PC-3 (cell line): ENCODE measurements at regions not wholly inside any gene's neighbourhood (a gene's known extent, or its start where the extent isn't known, plus 50 kb on each side); places are given as distances from the start of the nearest gene placed in this dataset.

Experiments used
- ATAC-seq: fragments of 200-7000 bp; cut with Tn5 transposase; 2 replicates; pipeline ENCODE4 v1.9.1; 2020; ENCODE audit warnings: mild to moderate bottlenecking, moderate library complexity
- BruUV-seq: library from RNA; stranded (reverse); fragments of 400-500 nt; replicated peaks from 2 replicates; lab custom pipeline; 2021; lab: Mats Ljungman, UMichigan
- CTCF ChIA-PET: fragments of 300-600 bp; sonication (Branson Sonifier 250); formaldehyde crosslinking; loops from one replicate; lab custom pipeline; 2022; ENCODE audit warnings: antibody characterized with exemption; lab: Charles Lee
- POLR2A ChIA-PET: fragments of 300-600 bp; sonication (Branson Sonifier 250); formaldehyde crosslinking; loops from one replicate; lab custom pipeline; 2022; ENCODE audit warnings: antibody characterized with exemption; ENCODE audit not compliant: unreplicated experiment; lab: Charles Lee
- DNase-seq: peaks from one replicate; pipeline ENCODE4 v3.0.0-alpha.2; 2015
- H2AFZ ChIP-seq: fragments of 300-600 bp; sonication (generic); 2 replicates; pipeline ENCODE4 v1.6.0; 2016; ENCODE audit warnings: antibody characterized with exemption, low read length
- H3F3A ChIP-seq: fragments of 300-600 bp; sonication (generic); one replicate; pipeline ENCODE4 v1.6.0; 2017; ENCODE audit warnings: antibody characterized with exemption, low read length, control low read depth, mild to moderate bottlenecking; ENCODE audit not compliant: unreplicated experiment
- H3K27ac ChIP-seq: fragments of 300-600 bp; sonication (generic); 2 replicates; pipeline ENCODE4 v1.5.1; 2016; ENCODE audit warnings: mild to moderate bottlenecking, low read length
- H3K27me3 ChIP-seq: fragments of 300-600 bp; sonication (generic); 2 replicates; pipeline ENCODE4 v1.6.1; 2016; ENCODE audit warnings: low read length, mixed read lengths
- H3K36me3 ChIP-seq: fragments of 300-600 bp; sonication (generic); 2 replicates; pipeline ENCODE4 v1.6.1; 2016; ENCODE audit warnings: low read depth, mixed run types, low read length, mixed read lengths
- H3K4me1 ChIP-seq: fragments of 300-600 bp; sonication (generic); 2 replicates; pipeline ENCODE4 v1.5.1; 2016; ENCODE audit warnings: low read length; ENCODE audit not compliant: insufficient read depth
- H3K4me2 ChIP-seq: fragments of 300-600 bp; sonication (generic); 2 replicates; pipeline ENCODE4 v1.6.0; 2016; ENCODE audit warnings: low read length
- H3K4me3 ChIP-seq: fragments of 300-600 bp; sonication (generic); 2 replicates; pipeline ENCODE4 v1.5.1; 2016; ENCODE audit warnings: mild to moderate bottlenecking, low read length, mixed read lengths
- H3K79me2 ChIP-seq: fragments of 300-600 bp; sonication (generic); 2 replicates; pipeline ENCODE4 v1.6.1; 2017; ENCODE audit warnings: low read length, mixed read lengths
- H3K9ac ChIP-seq: fragments of 300-600 bp; sonication (generic); 2 replicates; pipeline ENCODE4 v1.6.0; 2016; ENCODE audit warnings: mild to moderate bottlenecking, low read length
- H3K9me2 ChIP-seq: fragments of 300-600 bp; sonication (generic); replicated peaks from 2 replicates; pipeline ENCODE4 v1.6.1; 2016; ENCODE audit warnings: mixed run types, low read length, mixed read lengths
- H3K9me3 ChIP-seq: fragments of 300-600 bp; sonication (generic); 2 replicates; pipeline ENCODE4 v1.6.1; 2016; ENCODE audit warnings: low read length, mixed read lengths
- H4K20me1 ChIP-seq: fragments of 300-600 bp; sonication (generic); 2 replicates; pipeline ENCODE4 v1.6.1; 2016; ENCODE audit warnings: low read length, mixed read lengths
- EZH2 ChIP-seq: fragments of 300-600 bp; sonication (generic); IDR thresholded peaks from one replicate; pipeline ENCODE4 v1.6.1; 2017; ENCODE audit warnings: antibody characterized with exemption, mild to moderate bottlenecking, low read length; ENCODE audit not compliant: unreplicated experiment
- EZH2phosphoT487 ChIP-seq: fragments of 300-600 bp; sonication (generic); IDR thresholded peaks from 2 replicates; pipeline ENCODE4 v1.6.1; 2018; ENCODE audit warnings: mild to moderate bottlenecking, antibody characterized with exemption, low read length, borderline replicate concordance
- intact Hi-C: fragments of 100-400 bp; cut with micrococcal nuclease; formaldehyde crosslinking; loops from 2 replicates; pipeline ENCODE4 v1.9.0; 2023
- TF ChIP-seq, protein P1 (sequence below): fragments of 300-600 bp; sonication (generic); conservative IDR thresholded peaks from 2 replicates; pipeline ENCODE4 v1.5.1; 2017; ENCODE audit warnings: antibody characterized with exemption, low read depth, mild to moderate bottlenecking, low read length

DNA sequence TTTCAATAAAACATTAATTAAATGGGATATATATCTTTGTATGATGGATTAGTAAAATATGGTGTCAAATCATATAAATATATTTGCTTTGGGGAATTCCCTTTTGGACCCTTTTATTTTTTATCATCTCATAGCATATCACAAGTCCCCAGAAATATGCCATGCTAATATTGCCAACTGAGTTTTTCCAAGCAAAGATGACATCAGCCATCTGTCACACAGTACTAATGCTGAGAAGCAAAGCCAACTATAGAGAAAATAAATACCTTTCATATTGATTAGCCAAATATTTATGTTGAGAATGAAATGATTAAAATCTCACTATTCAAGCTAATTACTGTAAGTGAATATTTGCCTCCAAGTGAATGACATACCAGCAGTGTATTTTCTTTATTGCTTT lies 575.3 kb downstream of the ETV1 start:
- H3K79me2 ChIP-seq: no peaks in the 10 kb centered on the region
- H3K4me2 ChIP-seq: peak overlapping the region; percentile 63
- no peak for ATAC-seq

DNA sequence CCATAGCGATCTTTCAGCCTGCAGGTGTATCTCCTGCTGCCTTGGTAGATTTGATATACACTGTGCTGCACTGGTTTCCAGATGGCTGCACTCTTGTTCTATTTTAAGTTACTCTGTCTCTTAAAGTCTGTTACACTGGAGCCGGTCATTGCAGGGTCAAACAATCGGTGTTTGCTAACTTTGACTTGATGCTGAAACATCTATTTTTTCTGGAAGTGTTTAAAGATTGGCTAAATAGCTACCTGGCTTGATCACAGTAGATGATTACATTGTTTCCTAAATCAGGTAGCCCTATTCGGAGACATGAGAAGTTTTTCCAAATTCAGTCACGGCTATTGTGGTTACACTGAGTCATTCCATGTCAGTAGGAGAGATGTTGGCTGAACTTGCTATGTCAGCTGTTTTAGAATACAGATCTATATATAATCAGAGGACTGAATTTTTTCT lies 574.8 kb downstream of the ETV1 start:
- TF ChIP-seq EZH2phosphoT487 (no peak), EZH2 (no peak)
- TF ChIP-seq, protein P1, sequence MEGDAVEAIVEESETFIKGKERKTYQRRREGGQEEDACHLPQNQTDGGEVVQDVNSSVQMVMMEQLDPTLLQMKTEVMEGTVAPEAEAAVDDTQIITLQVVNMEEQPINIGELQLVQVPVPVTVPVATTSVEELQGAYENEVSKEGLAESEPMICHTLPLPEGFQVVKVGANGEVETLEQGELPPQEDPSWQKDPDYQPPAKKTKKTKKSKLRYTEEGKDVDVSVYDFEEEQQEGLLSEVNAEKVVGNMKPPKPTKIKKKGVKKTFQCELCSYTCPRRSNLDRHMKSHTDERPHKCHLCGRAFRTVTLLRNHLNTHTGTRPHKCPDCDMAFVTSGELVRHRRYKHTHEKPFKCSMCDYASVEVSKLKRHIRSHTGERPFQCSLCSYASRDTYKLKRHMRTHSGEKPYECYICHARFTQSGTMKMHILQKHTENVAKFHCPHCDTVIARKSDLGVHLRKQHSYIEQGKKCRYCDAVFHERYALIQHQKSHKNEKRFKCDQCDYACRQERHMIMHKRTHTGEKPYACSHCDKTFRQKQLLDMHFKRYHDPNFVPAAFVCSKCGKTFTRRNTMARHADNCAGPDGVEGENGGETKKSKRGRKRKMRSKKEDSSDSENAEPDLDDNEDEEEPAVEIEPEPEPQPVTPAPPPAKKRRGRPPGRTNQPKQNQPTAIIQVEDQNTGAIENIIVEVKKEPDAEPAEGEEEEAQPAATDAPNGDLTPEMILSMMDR: no peak
- peak; percentile 92 for DNase-seq
- Histone ChIP-seq H3K9me3 (0 out of 2 replicates have a peak, but pooled peaks cover 6% of the 10 kb centered on the region), H3F3A (no peaks in the 10 kb centered on the region), H3K27ac (0 out of 2 replicates have a peak overlapping the region, but pooled peaks have one; percentile 4), H3K9ac (no peak overlapping the region), H3K9me2 (no peaks in the 10 kb centered on the region), H4K20me1 (no peaks in the 10 kb centered on the region), H3K36me3 (no peaks in the 10 kb centered on the region), H3K4me3 (peak overlapping the region; percentile 2; the same call in 1 of the 2 replicates), H2AFZ (no peak overlapping the region), H3K4me1 (peaks cover 17% of the 10 kb centered on the region), H3K79me2 (no peaks in the 10 kb centered on the region), H3K4me2 (peak overlapping the region; percentile 63), H3K27me3 (no peaks in the 10 kb centered on the region)
- BruUV-seq: no TSS peak
- intact Hi-C loops: loop anchor here (1.0 to 10.0 kb wide), 3 partner anchors 107 to 570 kb away; partner anchors contain the start of gene ETV1
- ChIA-PET CTCF (interaction anchor here (0.6 kb wide), 1 partner anchor 425 kb away, joined by 5 read pairs; no protein-coding TSS in a partner anchor), POLR2A (interaction anchor here (0.6 to 0.7 kb wide), 2 partner anchors 16 to 142 kb away, joined by 3 to 6 read pairs; no protein-coding TSS in a partner anchor)
- ATAC-seq: peak; percentile 97

More for the DNA sequence above, 575.3 kb downstream of the ETV1 start:
- intact Hi-C loops: loop anchor here (5.0 to 10.0 kb wide), 2 partner anchors 107 to 571 kb away; partner anchors contain the start of gene ETV1
- ChIA-PET CTCF (no interaction called here), POLR2A (no interaction called here)
- 0 out of 2 replicates have a peak, but pooled peaks cover 6% of the 10 kb centered on the region for H3K9me3 ChIP-seq
- no peak for TF ChIP-seq EZH2phosphoT487
- TF ChIP-seq EZH2: no peak
- TF ChIP-seq, protein P1: no peak
- no TSS peak for BruUV-seq
- no peaks in the 10 kb centered on the region for H3K36me3 ChIP-seq
- H3K9ac ChIP-seq: no peak overlapping the region
- no peak for DNase-seq
- H3K27me3 ChIP-seq: no peaks in the 10 kb centered on the region
- no peak overlapping the region for H2AFZ ChIP-seq
- no peaks in the 10 kb centered on the region for H3F3A ChIP-seq
- H4K20me1 ChIP-seq: no peaks in the 10 kb centered on the region
- no peaks in the 10 kb centered on the region for H3K9me2 ChIP-seq
- H3K4me3 ChIP-seq: peak overlapping the region; percentile 2; the same call in 1 of the 2 replicates
- 0 out of 2 replicates have a peak overlapping the region, but pooled peaks have one; percentile 4 for H3K27ac ChIP-seq
- H3K4me1 ChIP-seq: peaks cover 17% of the 10 kb centered on the region

DNA sequence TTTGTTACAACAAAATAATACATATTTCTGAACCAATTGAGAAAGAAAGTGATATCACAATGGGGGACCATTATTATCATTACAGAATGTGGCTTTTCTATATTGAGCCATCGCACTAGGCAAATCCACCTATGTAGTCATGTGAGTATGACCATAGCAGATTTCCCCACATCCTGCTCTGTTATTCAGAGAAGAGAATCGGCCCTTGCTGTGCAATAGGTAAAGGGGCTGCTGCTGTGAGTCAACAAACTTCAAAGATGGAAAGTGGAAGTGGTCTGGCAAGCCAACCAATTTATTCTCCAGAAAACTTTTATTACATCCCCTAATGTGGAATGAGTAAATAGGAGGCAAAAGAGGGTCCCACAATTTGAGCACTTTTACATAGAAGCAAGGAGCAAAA lies 573.4 kb downstream of the ETV1 start:
- Histone ChIP-seq H3K36me3 (no peaks in the 10 kb centered on the region), H3F3A (no peaks in the 10 kb centered on the region), H3K27me3 (no peaks in the 10 kb centered on the region), H3K4me3 (no peak overlapping the region), H3K4me1 (peaks cover 17% of the 10 kb centered on the region), H3K4me2 (no peak overlapping the region), H3K9me3 (0 out of 2 replicates have a peak, but pooled peaks cover 6% of the 10 kb centered on the region), H3K79me2 (no peaks in the 10 kb centered on the region), H3K9ac (no peak overlapping the region), H4K20me1 (no peaks in the 10 kb centered on the region), H3K9me2 (no peaks in the 10 kb centered on the region), H2AFZ (no peak overlapping the region), H3K27ac (no peak overlapping the region)
- ATAC-seq (no peak), DNase-seq (peak; percentile 24)
- ChIA-PET CTCF (no interaction called here), POLR2A (no interaction called here)
- intact Hi-C loops: loop anchor here (10.0 kb wide), 1 partner anchor 569 kb away; the partner anchor contains the start of gene ETV1
- TF ChIP-seq, protein P1: no peak
- no peak for TF ChIP-seq EZH2
- no peak for TF ChIP-seq EZH2phosphoT487
- no TSS peak for BruUV-seq
